GM19328 (cell line): ENCODE measurements at regions not wholly inside any gene's neighbourhood (a gene's known extent, or its start where the extent isn't known, plus 50 kb on each side); places are given as distances from the start of the nearest gene placed in this dataset.

ENCODE experiments used
- ATAC-seq: cut with Tn5 transposase; IDR thresholded peaks from one replicate; pipeline ENCODE4 v1.9.1; 2021; ENCODE audit warnings: mild to moderate bottlenecking, moderate library complexity; ENCODE audit not compliant: unreplicated experiment

DNA sequence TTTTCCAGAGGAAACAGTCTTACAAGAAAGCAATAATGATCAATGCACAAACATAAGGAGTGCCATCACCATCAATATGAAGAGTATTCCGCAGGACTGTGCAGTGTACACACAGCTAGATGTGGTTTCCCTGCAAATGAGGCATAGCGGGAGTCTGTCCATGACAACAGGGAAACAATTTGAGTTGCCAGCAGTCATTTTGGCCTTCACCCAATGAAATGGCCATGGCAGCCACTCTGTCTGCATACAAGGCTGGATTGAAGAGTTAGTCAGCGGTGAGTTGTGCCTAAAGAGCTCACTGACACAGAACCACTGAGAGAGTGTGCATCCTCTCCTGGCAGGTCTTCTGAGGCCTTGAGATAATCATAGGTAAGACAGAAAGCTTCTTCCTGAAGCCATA lies 303.3 kb downstream of the IPMK start:
- no peak for ATAC-seq

DNA sequence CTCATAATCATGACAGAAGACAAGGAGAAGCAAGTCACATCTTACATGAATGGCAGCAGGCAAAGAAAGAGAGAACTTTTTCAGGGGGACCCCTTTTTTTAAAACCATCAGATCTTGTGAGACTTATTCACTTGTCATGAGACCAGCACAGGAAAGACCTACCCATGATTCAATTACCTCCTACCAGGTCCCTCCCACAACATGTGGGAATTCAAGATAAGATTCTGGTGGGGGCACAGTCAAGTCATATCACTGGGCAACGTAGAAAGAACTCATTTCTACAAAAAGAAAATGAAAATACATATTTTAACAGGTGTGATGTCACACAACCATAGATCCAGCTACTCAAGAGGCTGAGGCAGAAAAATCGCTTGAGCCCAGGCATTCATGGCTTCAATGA lies 304.1 kb downstream of the IPMK start:
- no peak for ATAC-seq

DNA sequence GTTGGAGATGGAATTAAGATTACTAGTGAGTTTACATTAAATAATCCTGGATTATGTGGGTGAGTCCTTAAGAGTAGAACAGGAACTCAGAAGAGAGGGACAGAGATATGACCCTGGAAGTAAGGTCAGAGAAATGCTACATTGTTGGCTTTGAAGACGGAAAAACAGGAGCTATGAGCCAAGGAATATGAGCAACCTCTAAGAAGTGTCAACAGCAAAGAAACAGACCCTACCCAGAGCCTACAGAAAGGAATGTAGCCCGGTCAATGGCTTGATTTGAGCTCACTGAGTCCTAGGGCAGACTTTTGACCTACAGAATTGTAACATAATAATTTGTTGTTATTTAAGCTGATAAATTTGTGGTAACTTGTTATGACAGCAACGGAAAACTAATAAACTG lies 304.9 kb downstream of the IPMK start:
- no peak for ATAC-seq

DNA sequence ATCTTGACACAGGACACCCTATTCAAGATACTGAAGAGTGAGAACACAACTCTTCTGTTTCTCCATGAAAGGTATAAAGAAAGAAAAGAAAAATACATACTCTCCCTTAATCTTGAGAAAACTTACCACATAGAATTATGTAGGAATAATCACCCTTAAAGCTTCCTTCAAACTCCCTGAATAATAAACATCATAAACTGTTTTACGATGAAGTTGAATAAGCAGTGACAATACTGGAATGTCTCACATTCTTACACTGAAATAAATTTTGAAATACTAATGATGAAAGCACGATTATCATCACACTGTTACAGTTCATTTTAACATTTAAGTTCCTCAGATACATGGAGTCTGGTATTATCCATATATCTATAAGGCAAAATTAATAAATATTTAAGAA lies 306.2 kb downstream of the IPMK start:
- no peak for ATAC-seq

DNA sequence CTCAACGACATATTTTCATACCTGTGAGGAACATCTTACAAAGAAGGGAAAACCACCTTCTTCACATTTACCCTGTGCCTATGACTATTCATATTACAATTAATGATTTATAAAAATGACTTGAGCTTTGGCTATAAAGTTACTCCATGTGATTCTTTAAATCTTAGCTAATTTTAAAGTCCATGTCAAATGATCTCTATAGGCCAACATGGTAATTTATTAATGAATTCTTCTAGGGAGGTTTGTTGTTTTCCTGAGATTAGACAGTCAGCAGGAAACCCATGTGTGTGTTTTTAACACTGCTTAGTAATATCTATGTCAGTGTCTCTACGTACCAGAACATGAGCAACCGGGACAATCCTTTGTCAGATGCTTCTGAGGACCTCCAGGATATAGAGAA lies 307.3 kb downstream of the IPMK start:
- no peak for ATAC-seq

DNA sequence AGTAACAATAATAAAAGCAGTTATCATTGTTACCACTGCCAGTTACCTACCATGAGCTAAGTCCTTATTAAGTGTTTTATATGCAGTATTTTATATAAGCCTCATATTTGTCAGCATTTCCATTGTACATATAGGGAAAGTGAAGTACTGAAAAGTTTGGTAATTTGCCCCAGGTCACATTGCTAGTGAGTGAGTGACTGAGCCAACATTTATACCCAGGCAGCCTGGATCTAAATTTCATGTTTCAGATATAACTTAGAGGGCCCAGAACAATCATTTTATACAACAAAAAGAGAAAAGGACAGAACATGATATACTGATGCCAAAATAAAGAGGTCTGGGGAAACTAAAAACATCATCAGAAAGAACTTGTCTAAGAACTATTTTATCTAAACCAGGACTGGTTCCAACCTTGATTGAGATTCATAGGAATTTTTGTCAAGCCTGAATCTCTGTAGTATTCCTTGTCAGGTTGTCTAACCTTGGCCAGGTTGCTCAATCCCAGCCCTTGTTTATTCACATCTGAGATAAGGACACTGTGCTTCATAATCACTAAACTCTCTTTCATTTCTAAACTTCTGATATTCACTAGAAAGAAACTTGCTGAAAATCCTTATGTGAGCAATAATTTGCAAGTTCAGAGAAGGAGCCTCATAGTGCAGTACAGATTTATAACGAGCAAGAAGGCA lies 308.2 kb downstream of the IPMK start:
- ATAC-seq = no peak

DNA sequence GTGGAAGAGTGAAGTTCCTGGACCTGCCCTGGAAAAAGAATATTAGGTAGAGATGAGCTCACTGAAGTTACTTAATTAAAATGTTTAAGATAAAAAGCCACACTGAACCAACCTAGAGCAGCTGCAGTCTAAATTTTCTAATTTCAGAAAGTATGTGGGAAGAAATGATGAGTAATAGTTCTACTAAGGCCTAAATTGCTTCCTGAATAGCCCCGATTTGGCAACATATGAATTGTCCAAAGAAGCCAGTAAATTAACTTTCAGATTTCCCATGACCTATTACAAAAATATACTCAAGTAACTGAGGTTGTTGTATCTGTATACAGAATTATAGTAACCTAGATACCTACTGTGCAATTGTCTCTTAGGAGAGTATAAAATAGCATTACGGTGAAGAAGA lies 312.6 kb downstream of the IPMK start:
- no peak for ATAC-seq

DNA sequence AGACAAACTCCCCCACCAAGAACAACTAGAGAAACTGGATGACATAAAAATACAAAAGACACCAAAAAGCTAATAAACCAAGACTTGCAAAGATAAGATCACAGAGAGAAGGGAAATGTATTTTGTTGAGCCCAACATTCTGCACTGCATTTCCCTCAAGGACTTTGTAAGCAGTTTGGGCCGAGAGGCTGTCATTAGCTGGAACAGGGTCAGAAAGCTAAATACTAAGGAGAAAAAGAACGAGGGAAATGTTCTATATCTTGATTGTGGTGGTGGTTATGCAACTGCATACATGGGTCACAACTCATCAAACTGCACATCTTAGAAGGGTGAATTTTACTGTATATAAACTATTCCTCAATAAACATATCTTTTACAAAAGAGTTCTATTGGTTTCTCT lies 315.0 kb downstream of the IPMK start:
- no peak for ATAC-seq

DNA sequence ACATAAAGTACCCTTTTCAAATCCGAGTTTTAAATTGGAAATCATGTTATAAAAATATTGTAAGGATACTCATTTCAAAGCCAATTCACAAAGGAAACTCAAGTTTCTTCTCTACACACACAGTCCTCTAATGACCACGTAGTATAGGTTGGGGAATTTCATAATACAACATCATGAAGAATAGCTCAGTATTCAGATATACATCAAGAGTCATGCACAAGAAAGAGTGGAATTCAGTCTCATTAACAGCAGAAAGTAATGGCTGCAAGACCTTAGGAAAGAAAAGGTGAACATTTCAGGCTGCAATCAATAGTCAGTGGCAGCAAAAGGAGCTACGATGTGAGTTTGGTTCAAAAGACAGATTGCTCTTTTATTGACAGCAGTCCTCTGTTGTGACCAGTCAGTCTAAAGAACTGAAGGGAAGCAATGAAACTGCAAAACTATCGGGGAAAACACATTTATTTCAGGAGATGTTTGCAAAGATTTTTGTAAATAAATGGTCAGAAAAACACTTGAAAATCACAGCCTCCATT lies 317.2 kb downstream of the IPMK start:
- ATAC-seq = no peak

DNA sequence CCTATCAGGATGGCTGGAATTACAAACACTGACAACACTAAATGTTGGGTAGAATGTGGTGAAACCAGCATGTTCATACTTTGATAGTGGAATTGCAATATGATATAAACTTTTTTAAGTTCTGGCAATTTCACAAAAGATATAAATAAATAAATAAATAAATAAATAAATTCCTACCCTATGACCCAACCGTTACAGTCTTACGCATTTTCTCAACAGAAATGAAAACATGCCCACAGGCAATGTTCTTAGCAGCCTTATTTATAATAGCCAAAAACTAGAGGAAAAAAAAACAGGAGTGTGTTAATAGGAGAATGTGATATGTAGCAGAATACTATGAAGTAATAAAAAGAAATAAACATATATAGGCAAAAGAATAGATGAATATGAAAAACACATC lies 318.9 kb downstream of the IPMK start:
- no peak for ATAC-seq

DNA sequence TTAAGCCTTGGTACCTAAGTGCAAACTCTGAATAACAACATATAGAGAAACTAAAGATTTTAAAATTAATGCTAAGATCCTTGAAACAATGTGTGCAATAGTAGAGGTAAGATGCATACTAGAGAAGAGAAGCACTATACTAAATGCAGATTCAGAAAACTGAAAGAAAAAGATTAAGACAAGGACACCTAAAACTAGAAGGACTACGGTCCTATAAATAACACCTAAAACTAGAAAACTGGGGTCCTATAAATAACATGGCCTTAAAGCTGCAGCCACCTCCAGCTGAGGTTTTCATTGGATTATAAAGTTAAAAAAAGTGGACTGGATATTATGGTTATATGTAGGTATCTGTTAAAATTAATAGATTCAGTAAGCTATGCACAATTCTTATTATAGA lies 320.9 kb downstream of the IPMK start:
- ATAC-seq = no peak

DNA sequence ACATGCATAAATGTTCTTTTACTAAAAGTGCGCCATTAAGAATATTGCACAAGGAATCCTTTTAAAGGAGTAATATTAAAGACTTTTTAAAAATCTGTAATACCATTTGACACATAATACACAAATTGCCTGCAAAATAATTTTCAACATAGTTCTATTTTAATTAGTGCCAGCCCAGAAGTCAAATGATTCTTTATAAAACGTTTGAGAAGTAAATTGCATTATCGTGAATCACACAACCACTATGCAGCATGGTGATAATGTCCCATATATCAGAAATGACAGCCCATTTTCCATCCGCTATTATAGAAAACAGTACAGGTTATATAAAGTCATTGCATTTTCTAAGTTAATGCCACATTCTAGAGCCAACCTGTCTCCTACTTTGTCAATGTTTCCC lies 324.0 kb downstream of the IPMK start:
- ATAC-seq = no peak

DNA sequence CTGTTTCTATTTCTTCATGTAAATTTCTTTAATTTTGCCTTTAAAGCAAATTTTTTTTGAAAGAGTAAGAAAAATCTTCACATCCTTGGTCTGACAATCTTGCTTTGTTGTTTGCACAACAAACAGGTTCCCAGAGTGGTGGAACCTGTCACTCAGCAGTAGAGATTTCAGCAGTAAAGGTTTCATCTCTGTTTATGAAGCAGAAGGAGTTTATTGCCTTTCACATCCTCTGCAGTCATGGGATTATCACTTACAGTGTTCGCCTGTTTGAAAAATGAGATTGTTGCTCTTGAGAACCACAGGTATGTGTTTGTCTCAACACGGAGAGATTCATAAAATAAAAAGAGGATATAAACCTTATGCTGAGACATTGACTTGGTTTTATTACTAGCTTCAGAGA lies 342.6 kb downstream of the IPMK start:
- no peak for ATAC-seq

DNA sequence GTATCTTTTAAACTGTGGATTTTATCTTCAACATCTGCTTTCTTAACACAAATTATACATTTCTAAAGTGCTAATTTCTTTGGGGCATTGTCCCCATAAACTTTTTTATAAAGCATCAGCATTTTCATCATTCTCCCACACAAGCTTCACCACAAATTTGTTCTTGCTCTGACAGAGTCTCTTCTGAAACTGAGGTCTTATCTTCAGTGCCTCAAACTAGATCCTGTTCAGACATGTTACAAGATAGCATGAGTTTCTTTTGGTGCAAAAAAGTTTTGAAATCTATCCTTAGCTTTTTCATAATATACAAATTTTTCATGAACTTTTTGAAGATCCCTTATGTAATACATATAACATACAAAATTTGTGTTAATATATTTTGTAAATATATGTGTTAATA lies 346.6 kb downstream of the IPMK start:
- no peak for ATAC-seq

DNA sequence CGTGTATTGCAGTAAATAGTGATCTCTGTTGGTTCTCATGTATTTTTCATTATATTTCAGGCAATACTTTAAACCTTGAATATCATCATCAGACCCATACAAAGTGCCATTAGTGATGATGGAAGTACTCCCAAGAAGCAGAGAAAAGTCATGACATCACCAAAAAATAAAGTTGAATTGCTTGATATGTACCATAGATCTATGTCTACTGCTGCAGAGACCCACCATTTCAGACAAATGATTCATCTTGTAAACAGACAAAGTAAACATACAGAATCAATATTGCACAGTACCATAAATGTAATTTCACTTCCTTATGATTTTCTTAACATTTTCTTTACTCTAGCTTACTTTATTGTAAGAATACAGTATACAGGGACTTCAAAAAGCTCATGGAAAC lies 347.8 kb downstream of the IPMK start:
- no peak for ATAC-seq

DNA sequence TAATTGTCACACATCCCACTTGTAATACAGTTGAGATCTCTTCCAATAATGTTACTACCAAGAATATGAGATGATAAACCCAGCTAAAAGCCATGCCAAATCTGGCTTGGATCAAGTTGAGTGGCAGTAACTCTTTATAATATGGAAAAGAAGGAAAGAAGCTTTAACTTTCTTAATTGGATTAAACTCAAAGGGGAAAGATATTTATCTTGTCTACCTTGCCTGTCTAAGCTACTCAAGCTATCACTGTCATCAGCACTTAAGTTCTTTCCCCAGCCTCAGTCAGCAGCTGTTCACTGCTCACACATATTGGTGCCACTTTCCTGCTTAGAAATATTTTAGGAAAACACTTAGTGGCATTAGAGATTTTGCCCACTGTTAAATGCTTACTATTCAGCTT lies 350.7 kb downstream of the IPMK start:
- no peak for ATAC-seq

DNA sequence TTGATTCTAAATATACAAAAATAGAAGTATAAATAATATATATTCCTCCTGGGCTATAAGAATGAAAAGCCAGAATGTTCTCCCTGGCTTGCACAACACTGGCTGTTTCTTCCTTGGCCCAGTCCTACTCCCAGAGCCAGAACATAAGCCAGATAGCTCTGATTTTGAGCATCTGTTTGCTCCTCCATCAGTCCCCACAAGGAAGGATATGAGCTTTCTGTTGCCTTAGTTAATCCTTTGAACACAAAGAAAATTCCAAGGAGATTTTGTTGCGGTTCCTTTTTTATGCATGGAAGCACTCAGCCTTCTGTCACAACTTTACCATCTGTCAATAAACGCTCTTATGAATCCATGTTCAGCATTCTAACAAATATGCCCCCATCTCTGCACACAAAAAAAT lies 361.8 kb downstream of the IPMK start:
- no peak for ATAC-seq

DNA sequence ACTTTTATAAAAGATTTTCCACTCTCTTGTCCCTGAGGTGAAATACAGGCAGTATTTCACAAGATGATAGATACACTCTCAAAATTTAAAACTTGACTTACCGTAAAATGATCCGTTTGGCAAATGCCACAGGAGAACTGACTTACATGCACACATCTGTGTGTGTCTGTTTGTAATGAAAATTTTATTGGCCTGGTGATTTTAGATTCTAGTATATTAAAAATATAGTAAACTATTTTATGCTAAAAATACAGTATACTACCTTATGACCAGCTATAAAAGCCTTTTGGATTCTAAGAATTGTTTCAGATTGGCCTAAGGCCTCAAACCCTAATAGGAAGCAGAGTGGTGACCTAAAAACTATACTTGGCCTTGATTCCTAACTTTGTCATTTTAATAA lies 362.7 kb downstream of the IPMK start:
- no peak for ATAC-seq

DNA sequence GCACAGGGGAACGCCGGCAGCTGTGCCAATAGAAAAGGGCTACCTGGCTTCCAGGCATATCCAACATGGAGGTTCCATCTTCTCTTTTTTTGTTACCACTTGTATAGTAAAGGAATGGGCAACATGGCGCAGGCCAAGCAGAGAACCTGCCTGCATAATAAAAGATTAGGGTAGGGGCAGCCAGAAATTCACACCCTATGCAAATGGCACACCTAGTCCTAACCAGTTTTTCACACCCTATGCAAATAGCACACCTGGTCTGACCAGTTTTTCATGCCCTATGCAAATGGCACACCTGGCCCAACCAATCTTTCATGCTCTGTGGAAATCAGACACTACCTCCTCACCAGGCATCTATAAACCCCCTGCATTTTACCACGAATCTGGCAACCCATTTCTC lies 369.5 kb downstream of the IPMK start:
- ATAC-seq = no peak

DNA sequence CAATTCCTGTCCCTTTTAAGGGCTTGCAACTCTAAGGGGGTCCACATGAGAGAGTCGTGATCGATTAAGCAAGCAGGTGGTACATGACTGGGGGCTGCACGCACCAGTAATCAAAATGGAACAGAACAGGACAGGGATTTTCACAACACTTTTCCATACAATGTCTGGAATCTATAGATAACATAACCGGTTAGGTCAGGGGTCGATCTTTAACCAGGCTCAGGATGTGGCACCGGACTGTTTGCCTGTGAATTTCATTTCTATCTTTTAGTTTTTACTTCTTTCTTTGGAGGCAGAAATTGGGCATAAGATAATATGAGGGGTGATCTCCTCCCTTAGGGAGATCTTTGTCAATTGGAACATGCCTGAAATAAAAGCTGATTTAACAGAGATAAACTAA lies 370.1 kb downstream of the IPMK start:
- no peak for ATAC-seq

DNA sequence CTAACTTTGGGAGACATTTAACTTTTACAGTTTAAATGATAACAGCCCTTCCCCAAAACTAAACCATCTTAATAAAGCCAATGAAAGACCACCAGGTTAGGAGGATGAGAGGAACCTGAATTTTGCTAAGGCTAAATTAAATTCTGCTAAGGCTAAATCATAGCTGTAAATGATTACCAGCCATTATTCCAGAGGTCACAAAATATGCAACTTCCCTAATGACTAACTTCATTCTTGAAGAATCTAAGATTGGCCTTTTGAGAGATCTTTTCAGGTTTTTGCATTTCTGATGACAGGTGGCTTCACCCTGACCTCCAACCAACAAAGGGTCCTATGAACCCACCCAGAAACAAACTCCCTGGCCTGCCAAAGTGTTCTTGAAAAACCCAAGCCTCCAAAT lies 373.3 kb downstream of the IPMK start:
- no peak for ATAC-seq

DNA sequence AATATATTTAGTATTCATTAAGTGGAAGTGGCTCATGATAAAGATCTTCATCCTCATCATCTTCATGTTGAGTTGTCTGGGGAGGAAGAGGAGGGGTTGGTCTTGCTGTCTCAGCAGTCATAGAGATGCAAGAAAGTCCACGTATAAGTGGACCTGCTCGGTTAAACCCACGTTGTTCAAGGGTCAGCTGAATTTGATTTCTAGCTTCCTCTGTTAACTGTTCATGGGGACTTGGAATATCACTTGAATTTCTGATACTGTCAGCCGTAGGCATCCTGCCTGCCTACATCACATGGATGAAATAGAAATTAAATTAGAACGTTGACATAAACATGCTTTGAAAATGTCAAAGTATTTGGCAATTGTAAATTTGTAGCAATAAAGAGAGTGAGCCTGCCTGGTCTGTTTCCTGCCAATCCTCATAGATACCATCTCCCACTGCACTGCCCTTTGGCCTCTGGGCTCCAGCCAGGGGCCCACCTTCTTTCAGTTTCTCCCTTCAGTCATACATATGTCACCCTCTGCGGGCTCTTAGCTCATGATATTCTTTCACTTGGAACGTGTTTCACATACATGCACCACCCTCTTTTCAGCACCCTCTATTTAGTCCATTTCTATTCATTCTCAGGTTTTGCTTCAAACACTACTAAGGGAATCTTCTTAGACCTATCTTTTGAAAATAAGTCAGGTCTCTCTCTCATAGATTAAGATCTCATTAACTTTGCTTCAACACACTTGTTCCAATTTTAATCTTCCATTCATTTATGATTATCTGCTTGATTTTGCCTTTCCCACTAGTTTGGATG lies 376.3 kb downstream of the IPMK start:
- no peak for ATAC-seq

DNA sequence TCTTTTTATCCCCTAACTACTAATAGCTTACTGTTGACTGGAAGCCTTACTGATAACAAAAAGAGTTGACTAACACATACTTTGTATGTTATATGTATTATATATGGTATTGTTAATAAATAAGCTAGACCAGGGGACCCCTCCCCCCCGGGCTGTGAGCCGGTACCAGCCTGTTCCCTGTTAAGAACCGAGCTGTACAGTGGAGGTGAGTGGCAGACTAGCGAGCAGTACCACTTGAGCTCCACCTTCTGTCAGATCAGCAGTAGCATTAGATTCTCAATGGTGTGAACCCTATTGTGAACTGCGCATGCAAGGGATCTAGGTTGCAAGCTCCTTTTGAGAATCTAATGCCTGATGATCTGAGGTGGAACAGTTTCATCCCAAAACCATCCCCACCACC lies 377.0 kb downstream of the IPMK start:
- ATAC-seq = no peak
